Mucosa of rectum (tissue), 2 donors: ENCODE measurements at regions not wholly inside any gene's neighbourhood (a gene's known extent, or its start where the extent isn't known, plus 50 kb on each side); places are given as distances from the start of the nearest gene placed in this dataset.
A peak's percentile ranks its signal among the peaks of the same experiment; 100 is the strongest.
"Not testable (repeated sequence)": the region's sequence is repeated elsewhere in the genome, so short reads cannot be mapped to it uniquely, and the experiment has no call there.

Experiments
- H3K27ac ChIP-seq, 2 donors: one replicate each; pipeline ENCODE4 v1.7.0; 2013; ENCODE audit warnings: inconsistent platforms in 2 of 2, low read depth in 2 of 2, low read length in 2 of 2
- H3K27me3 ChIP-seq, 2 donors: one replicate each; pipeline ENCODE4 v1.7.0; 2013; ENCODE audit warnings: low read length in 2 of 2; ENCODE audit not compliant: control insufficient read depth in 2 of 2, insufficient read depth in 2 of 2
- H3K36me3 ChIP-seq, 2 donors: one replicate each; pipeline ENCODE4 v1.7.0; 2013; ENCODE audit warnings: low read length in 2 of 2; ENCODE audit not compliant: control insufficient read depth in 2 of 2, insufficient read depth in 2 of 2
- H3K4me1 ChIP-seq, 2 donors: one replicate each; pipeline ENCODE4 v1.7.0; 2013; ENCODE audit warnings: low read length in 2 of 2, mild to moderate bottlenecking in 1 of 2; ENCODE audit not compliant: control insufficient read depth in 2 of 2, insufficient read depth in 2 of 2
- H3K4me3 ChIP-seq, 2 donors: one replicate each; pipeline ENCODE4 v1.7.0; 2013; ENCODE audit warnings: low read length in 2 of 2
- H3K9ac ChIP-seq, 2 donors: one replicate each; pipeline ENCODE4 v1.7.0; 2013; ENCODE audit warnings: low read length in 2 of 2, low read depth in 1 of 2, mild to moderate bottlenecking in 1 of 2
- H3K9me3 ChIP-seq, 2 donors: one replicate each; pipeline ENCODE4 v1.7.0; 2013; ENCODE audit warnings: low read length in 2 of 2; ENCODE audit not compliant: control insufficient read depth in 2 of 2
- donor health status: healthy.
- donor health status: Normal muscosa, but diverticular disease.

DNA sequence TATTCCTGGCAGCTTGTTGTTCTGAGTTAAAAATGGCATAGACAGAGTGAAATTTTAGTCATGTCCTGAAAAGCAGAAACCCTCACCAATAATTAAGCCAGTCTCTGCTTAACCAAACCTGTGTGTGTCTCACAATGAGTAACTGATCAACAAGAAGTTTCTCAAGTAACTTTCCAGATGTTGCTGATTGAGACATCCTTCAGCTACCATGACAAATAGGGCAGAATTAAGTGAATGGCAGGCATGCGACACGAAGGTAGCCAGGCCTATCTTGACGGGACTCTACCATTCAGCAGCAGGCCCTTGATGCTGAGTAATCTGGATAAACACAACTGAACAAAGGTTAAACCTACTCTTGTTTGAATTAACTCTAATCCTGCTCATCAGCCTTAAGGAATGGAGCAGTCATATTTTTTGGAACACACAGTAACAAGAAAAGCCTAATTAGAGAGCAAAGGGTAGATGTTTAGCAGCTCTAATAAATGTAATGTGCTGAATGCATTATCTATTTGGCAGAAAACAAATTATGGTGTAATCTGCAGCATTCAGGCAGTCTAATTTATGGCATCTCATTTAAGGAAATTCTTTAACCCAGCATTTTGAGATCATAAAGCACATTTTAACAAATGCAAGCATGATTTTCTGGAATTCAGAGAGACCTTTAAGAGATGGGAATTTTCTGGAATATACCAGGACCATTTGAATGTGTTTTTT lies 159.5 kb upstream of the EPHA4 start:
- Histone ChIP-seq H3K4me1 (no peaks in the 10 kb centered on the region), H3K9ac (no peak overlapping the region), H3K9me3 (no peaks in the 10 kb centered on the region), H3K27ac (no peak overlapping the region), H3K27me3 (no peaks in the 10 kb centered on the region), H3K36me3 (no peaks in the 10 kb centered on the region), H3K4me3 (no peak overlapping the region)

DNA sequence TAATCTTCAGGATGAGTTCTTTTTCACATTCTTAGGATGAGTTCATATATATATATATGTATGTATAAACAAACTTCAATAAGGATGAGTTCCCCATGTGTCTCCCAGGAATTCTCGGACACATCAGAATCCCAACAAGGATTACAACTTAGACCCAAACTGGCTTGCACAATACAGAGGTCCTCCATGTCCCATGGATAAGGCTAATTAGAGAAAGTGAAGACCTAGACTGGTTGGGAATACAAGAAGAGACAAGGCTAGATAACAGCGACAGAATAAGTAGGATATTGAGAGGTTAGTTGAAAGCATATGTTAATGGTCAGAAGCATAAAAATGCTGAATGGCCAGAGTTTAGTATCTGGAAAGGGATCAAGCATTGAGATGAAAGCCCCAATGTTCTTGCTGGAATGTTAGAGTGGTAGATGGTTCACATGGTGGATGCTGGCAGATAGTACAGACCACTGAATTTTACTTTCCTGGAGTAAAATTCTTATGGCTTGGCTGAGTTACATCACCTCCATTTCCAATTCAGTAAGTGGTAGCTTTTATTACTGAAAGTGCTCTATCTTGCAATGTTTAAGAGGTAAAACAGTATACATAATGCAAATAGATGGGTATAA lies 154.9 kb upstream of the EPHA4 start:
- no peak overlapping the region for H3K4me3 ChIP-seq
- H3K27ac ChIP-seq: no peak overlapping the region
- H3K36me3 ChIP-seq: no peaks in the 10 kb centered on the region
- H3K9ac ChIP-seq: no peak overlapping the region
- H3K9me3 ChIP-seq: no peaks in the 10 kb centered on the region
- H3K27me3 ChIP-seq: no peaks in the 10 kb centered on the region
- no peaks in the 10 kb centered on the region for H3K4me1 ChIP-seq

DNA sequence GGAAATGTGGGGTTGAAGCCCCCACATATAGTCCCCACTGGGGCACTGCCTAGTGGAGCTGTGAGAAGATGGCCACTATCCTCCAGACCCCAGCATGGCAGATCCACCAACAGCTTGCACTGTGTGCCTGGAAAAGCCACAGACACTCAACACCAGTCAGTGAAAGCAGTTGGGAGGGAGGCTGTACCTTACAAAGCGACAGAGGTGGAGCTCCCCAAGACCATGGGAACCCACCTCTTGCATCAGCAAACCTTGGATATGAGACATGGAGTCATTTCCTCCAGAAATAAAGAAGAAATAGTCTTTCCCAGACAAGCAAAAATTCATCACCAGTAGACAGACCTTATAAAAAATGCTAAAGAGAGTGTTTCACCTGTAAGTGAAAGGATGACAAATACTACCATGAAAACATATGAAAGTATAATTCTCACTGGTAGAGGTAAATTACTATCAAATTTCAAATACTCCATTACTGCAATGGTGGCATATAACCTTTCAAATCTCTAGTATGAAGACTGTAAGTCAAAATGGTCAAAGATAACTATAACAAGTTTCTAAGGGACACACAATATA lies 152.6 kb upstream of the EPHA4 start:
- H3K9ac ChIP-seq: no peak overlapping the region
- H3K9me3 ChIP-seq: no peaks in the 10 kb centered on the region
- no peak overlapping the region for H3K4me3 ChIP-seq
- no peaks in the 10 kb centered on the region for H3K4me1 ChIP-seq
- H3K27me3 ChIP-seq: no peaks in the 10 kb centered on the region
- H3K27ac ChIP-seq: no peak overlapping the region
- H3K36me3 ChIP-seq: no peaks in the 10 kb centered on the region

DNA sequence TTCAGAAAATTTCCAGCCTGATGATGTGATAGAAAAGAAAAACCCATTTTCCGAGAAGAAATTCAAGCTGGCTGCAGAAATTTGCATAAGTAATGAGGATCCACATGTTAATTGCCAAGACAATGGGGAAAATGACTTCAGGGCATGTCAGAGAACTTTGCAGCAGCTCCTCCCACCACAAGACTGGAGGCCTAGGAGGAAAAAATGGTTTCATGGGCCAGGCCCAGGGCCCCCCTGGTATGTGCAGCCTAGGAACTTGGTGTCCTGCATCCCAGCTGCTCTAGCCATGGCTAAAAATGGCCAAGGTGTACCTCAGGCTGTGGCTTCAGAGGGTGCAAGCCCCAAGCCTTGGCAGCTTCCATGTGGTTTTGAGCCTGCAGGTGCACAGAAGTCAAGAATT lies 152.0 kb upstream of the EPHA4 start:
- not testable (repeated sequence) for H3K9ac ChIP-seq, H3K9me3 ChIP-seq, H3K27ac ChIP-seq, H3K4me3 ChIP-seq, H3K4me1 ChIP-seq, H3K27me3 ChIP-seq, H3K36me3 ChIP-seq

- peaks cover 0 to 11% of the 10 kb centered on the region in 2 donors for H3K4me1 ChIP-seq
- H3K27me3 ChIP-seq: no peaks in the 10 kb centered on the region
- no peaks in the 10 kb centered on the region for H3K9me3 ChIP-seq
- H3K36me3 ChIP-seq: no peaks in the 10 kb centered on the region
- no peak overlapping the region for H3K4me3 ChIP-seq
- no peak overlapping the region for H3K27ac ChIP-seq
- H3K9ac ChIP-seq: no peak overlapping the region
These were observed 144.6 kb upstream of the EPHA4 start for GRCh38 chr2:221716426-221717303.

DNA sequence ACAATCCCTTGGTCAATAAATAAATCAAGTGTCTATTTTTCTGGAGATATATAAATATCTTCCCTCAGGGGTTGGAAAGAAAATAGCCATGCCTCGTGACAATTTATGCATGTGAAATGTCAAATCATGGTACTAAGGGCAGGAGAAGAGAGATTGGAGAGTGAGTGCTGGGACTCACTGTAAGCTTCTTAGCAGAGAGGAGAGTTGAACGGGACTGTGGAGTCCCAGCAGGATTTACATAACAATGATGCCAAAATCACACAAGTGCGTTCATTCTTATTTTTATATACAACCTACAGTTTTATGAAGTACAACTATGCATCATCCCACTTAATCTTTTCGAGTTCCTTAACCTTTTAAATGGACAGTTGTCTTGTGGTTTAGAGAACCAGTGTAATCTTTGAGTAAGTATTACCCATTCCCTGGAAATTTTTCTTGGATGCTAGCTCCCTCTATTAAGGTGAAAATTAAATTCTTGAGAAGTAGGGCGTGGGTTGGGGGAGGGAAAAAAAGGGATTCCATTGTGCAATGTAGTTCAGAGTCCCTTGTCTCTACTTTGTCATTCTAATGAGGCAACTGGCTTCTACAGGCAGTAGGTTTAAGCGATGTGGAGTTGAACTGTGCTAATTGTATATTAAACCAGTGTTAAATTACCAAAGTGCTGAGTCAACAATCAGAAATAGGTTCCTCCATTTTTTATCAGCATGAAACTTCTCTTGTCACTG lies 143.6 kb upstream of the EPHA4 start:
- no peaks in the 10 kb centered on the region for H3K9me3 ChIP-seq
- peak overlapping the region in 1 of 2 donors; percentile 27 for H3K27ac ChIP-seq
- H3K36me3 ChIP-seq: no peaks in the 10 kb centered on the region

DNA sequence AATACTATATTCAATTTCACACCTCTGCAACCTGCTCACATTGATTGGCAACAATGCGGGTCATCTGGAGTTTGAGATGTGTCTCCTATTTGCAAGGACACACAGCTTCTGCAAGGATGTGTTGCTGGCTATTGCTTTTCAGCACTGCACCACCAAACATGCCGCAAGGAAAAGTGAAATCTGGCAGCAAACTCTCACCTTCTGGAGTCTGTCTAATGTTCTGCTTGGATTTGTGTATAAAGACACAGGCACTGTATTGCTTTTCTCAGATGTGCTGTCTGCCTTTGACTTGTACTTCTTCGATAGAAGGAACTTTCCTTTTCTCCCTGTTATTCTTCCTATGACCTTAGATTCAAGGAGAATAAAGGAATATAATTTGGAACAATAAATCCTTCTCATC lies 138.6 kb upstream of the EPHA4 start:
- Histone ChIP-seq H3K36me3 (no peaks in the 10 kb centered on the region), H3K27ac (no peak overlapping the region), H3K9ac (no peak overlapping the region), H3K4me3 (no peak overlapping the region), H3K9me3 (no peaks in the 10 kb centered on the region), H3K4me1 (no peaks in the 10 kb centered on the region), H3K27me3 (no peaks in the 10 kb centered on the region)

More for the DNA sequence above, 143.6 kb upstream of the EPHA4 start:
- Histone ChIP-seq H3K27me3 (no peaks in the 10 kb centered on the region), H3K9ac (no peak overlapping the region), H3K4me1 (peaks cover 0 to 11% of the 10 kb centered on the region in 2 donors), H3K4me3 (no peak overlapping the region)

DNA sequence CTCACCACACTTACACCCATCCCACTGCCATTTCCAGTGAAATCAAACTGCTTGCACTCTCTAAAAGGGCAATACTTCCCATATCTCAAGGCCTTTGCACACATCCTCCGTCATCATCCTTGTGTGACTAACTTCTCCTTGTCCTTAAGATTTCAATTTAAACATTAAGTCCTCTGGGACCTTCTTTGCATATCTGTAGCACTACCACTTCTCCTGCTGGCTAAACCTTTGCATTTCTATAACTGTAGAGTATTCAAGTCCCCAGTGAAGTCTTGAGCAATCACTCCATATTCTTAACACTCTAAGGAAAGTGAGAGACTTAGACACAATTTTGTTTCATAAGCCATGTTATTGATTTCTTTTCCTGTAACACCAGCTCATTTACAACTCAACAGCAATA lies 136.8 kb upstream of the EPHA4 start:
- no peaks in the 10 kb centered on the region for H3K36me3 ChIP-seq
- no peak overlapping the region for H3K9ac ChIP-seq
- peaks cover 0 to 6% of the 10 kb centered on the region in 2 donors for H3K4me1 ChIP-seq
- H3K4me3 ChIP-seq: no peak overlapping the region
- no peaks in the 10 kb centered on the region for H3K9me3 ChIP-seq
- H3K27ac ChIP-seq: no peak overlapping the region
- no peaks in the 10 kb centered on the region for H3K27me3 ChIP-seq

GRCh38 chr2:221705185-221705877 lies 133.2 kb upstream of the EPHA4 start:
- H3K27ac ChIP-seq: no peak overlapping the region
- no peaks in the 10 kb centered on the region for H3K9me3 ChIP-seq
- H3K4me3 ChIP-seq: no peak overlapping the region
- no peaks in the 10 kb centered on the region for H3K36me3 ChIP-seq
- no peak overlapping the region for H3K9ac ChIP-seq
- H3K27me3 ChIP-seq: no peaks in the 10 kb centered on the region
- H3K4me1 ChIP-seq: peaks cover 0 to 6% of the 10 kb centered on the region in 2 donors
